22Rv1 (cell line): ENCODE measurements at regions not wholly inside any gene's neighbourhood (a gene's known extent, or its start where the extent isn't known, plus 50 kb on each side); places are given as distances from the start of the nearest gene placed in this dataset.

ENCODE experiments used
- ZFX ChIP-seq: fragments of 450-650 bp; IDR thresholded peaks from 2 replicates; pipeline ENCODE4 v1.6.1; 2017; ENCODE audit warnings: antibody characterized with exemption, borderline replicate concordance
- TF ChIP-seq, protein P1 (sequence below): fragments of 450-650 bp; IDR thresholded peaks from 2 replicates; pipeline ENCODE4 v1.5.1; 2017; ENCODE audit warnings: mild to moderate bottlenecking

DNA sequence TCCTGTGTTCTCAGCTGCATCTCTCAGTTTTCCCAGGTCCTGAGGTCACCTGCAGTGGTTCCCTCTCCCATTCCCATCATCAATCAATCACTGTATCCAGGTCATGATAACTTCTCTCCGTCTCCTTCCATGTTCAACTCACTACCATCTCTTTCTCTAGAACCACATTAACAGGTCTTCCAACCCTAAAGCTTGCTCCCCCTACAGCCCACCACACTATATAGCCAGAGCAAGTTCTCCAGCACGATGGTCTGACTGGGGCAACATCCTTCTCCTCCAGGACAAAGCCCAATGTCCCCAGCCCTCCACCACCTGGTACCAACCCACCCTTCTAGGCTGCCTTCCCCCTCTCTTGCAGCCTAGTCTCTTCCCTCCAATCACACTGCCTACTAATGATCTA lies 241.6 kb downstream of the CDK5RAP2 start:
- TF ChIP-seq, protein P1, sequence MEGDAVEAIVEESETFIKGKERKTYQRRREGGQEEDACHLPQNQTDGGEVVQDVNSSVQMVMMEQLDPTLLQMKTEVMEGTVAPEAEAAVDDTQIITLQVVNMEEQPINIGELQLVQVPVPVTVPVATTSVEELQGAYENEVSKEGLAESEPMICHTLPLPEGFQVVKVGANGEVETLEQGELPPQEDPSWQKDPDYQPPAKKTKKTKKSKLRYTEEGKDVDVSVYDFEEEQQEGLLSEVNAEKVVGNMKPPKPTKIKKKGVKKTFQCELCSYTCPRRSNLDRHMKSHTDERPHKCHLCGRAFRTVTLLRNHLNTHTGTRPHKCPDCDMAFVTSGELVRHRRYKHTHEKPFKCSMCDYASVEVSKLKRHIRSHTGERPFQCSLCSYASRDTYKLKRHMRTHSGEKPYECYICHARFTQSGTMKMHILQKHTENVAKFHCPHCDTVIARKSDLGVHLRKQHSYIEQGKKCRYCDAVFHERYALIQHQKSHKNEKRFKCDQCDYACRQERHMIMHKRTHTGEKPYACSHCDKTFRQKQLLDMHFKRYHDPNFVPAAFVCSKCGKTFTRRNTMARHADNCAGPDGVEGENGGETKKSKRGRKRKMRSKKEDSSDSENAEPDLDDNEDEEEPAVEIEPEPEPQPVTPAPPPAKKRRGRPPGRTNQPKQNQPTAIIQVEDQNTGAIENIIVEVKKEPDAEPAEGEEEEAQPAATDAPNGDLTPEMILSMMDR: no peak
- TF ChIP-seq ZFX: no peak
